HL-60 (cell line): ENCODE measurements at regions not wholly inside any gene's neighbourhood (a gene's known extent, or its start where the extent isn't known, plus 50 kb on each side); places are given as distances from the start of the nearest gene placed in this dataset.

Experiments
- CTCF ChIP-seq: IDR thresholded peaks from one replicate; pipeline ENCODE4 v1.5.1; 2011; ENCODE audit warnings: low read length, control low read depth, inconsistent platforms; ENCODE audit not compliant: insufficient read depth
- POLR2AphosphoS5 ChIP-seq: IDR thresholded peaks from 2 replicates; pipeline ENCODE4 v1.6.1; 2012; ENCODE audit warnings: low read depth

GRCh38 chr17:34465789-34466188 lies 102.8 kb upstream of the CCL1 start:
- no peak for TF ChIP-seq CTCF
- TF ChIP-seq POLR2AphosphoS5: no peak
